ENCODE measurements at regions not wholly inside any gene's neighbourhood (a gene's known extent, or its start where the extent isn't known, plus 50 kb on each side); places are given as distances from the start of the nearest gene placed in this dataset.

GRCh38 chr2:51420511-51420910 lies 388.6 kb upstream of the NRXN1 start:
- Histone ChIP-seq H3K9me1 (ENCODE audit: control insufficient read depth, extremely low read depth, insufficient read depth, low read length) (no peaks in the 10 kb centered on the region), H3K9ac (ENCODE audit: control insufficient read depth, extremely low read depth, insufficient read depth, low read length) (no peak overlapping the region), H3K27ac (ENCODE audit: control insufficient read depth, insufficient read depth, low read length) (no peak overlapping the region), H3K36me3 (ENCODE audit: control insufficient read depth in 2 of 2, extremely low read depth in 1 of 2, insufficient read depth in 2 of 2, low read length in 2 of 2) (no peaks in the 10 kb centered on the region), H3K27me3 (ENCODE audit: control insufficient read depth, extremely low read depth, insufficient read depth, low read length) (no peaks in the 10 kb centered on the region), H3K4me2 (ENCODE audit: control insufficient read depth, extremely low read depth, insufficient read depth, low read depth, low read length) (no peak overlapping the region), H2AFZ (ENCODE audit: control insufficient read depth, low read length) (no peak overlapping the region), H4K20me1 (ENCODE audit: control insufficient read depth, extremely low read depth, insufficient read depth, low read length) (no peaks in the 10 kb centered on the region), H3K4me3 (ENCODE audit: control insufficient read depth in 2 of 3, extremely low read depth in 1 of 3, insufficient read depth in 2 of 3, low read depth in 1 of 3, low read length in 3 of 3) (no peak overlapping the region), H3K9me3 (ENCODE audit: control insufficient read depth, low read depth, low read length) (no peaks in the 10 kb centered on the region), H3K79me2 (ENCODE audit: control insufficient read depth, insufficient read depth, low read length) (no peaks in the 10 kb centered on the region), H3K4me1 (ENCODE audit: control insufficient read depth, extremely low read depth, insufficient read depth, low read length) (no peaks in the 10 kb centered on the region)
- no peak for TF ChIP-seq EZH2 (IDR thresholded peaks at IDR 0.05; ENCODE audit: low read length)
- TF ChIP-seq, protein P1, sequence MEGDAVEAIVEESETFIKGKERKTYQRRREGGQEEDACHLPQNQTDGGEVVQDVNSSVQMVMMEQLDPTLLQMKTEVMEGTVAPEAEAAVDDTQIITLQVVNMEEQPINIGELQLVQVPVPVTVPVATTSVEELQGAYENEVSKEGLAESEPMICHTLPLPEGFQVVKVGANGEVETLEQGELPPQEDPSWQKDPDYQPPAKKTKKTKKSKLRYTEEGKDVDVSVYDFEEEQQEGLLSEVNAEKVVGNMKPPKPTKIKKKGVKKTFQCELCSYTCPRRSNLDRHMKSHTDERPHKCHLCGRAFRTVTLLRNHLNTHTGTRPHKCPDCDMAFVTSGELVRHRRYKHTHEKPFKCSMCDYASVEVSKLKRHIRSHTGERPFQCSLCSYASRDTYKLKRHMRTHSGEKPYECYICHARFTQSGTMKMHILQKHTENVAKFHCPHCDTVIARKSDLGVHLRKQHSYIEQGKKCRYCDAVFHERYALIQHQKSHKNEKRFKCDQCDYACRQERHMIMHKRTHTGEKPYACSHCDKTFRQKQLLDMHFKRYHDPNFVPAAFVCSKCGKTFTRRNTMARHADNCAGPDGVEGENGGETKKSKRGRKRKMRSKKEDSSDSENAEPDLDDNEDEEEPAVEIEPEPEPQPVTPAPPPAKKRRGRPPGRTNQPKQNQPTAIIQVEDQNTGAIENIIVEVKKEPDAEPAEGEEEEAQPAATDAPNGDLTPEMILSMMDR (optimal IDR thresholded peaks at IDR 0.05 in 1 of 3, IDR thresholded peaks at IDR 0.05 in 1 of 3, conservative IDR thresholded peaks at IDR 0.05 in 1 of 3; ENCODE audit: extremely low read depth in 1 of 3, insufficient read depth in 2 of 3, low read length in 3 of 3): no peak
- FAIRE-seq: no peak
- dilution Hi-C loops (cut with MboI; ENCODE audit: extremely low pct_ligation_motif_present, low sequenced_read_pairs): no loop called here
- no peak for DNase-seq (ENCODE audit: low read depth, low spot score)

DNA sequence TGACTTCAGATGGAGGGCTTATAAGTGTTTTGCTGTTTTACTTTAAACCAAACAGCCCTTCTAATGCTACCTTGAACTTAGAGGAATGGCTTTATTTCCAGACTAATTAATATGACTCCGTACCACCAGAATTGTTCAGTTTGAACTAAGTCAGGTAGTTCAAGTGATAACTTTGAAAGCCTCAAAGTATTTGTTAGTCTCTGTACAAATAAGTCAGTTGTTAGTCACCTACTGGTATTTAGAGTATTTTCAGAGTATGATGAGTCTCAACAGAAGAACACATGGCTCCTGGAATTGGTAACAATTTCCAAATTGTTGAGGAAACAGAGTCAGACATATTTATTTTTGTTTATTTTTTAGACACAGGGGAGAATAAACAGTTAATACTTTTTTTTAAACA lies 381.8 kb upstream of the NRXN1 start:
- Histone ChIP-seq H3K9me1 (ENCODE audit: control insufficient read depth, extremely low read depth, insufficient read depth, low read length) (no peaks in the 10 kb centered on the region), H2AFZ (ENCODE audit: control insufficient read depth, low read length) (no peak overlapping the region), H3K27me3 (ENCODE audit: control insufficient read depth, extremely low read depth, insufficient read depth, low read length) (no peaks in the 10 kb centered on the region), H3K4me2 (ENCODE audit: control insufficient read depth, extremely low read depth, insufficient read depth, low read depth, low read length) (no peak overlapping the region), H3K79me2 (ENCODE audit: control insufficient read depth, insufficient read depth, low read length) (no peaks in the 10 kb centered on the region), H3K4me3 (ENCODE audit: control insufficient read depth in 2 of 3, extremely low read depth in 1 of 3, insufficient read depth in 2 of 3, low read depth in 1 of 3, low read length in 3 of 3) (no peak overlapping the region), H3K27ac (ENCODE audit: control insufficient read depth, insufficient read depth, low read length) (no peak overlapping the region), H4K20me1 (ENCODE audit: control insufficient read depth, extremely low read depth, insufficient read depth, low read length) (no peaks in the 10 kb centered on the region), H3K36me3 (ENCODE audit: control insufficient read depth in 2 of 2, extremely low read depth in 1 of 2, insufficient read depth in 2 of 2, low read length in 2 of 2) (no peaks in the 10 kb centered on the region), H3K4me1 (ENCODE audit: control insufficient read depth, extremely low read depth, insufficient read depth, low read length) (no peaks in the 10 kb centered on the region), H3K9me3 (ENCODE audit: control insufficient read depth, low read depth, low read length) (no peaks in the 10 kb centered on the region), H3K9ac (ENCODE audit: control insufficient read depth, extremely low read depth, insufficient read depth, low read length) (no peak overlapping the region)
- FAIRE-seq: no peak
- no peak for DNase-seq (ENCODE audit: low read depth, low spot score)
- no peak for TF ChIP-seq EZH2 (IDR thresholded peaks at IDR 0.05; ENCODE audit: low read length)
- TF ChIP-seq, protein P1 (optimal IDR thresholded peaks at IDR 0.05 in 1 of 3, IDR thresholded peaks at IDR 0.05 in 1 of 3, conservative IDR thresholded peaks at IDR 0.05 in 1 of 3; ENCODE audit: extremely low read depth in 1 of 3, insufficient read depth in 2 of 3, low read length in 3 of 3): no peak
- dilution Hi-C loops (cut with MboI; ENCODE audit: extremely low pct_ligation_motif_present, low sequenced_read_pairs): no loop called here
